Caco-2 (cell line): ENCODE measurements at regions not wholly inside any gene's neighbourhood (a gene's known extent, or its start where the extent isn't known, plus 50 kb on each side); places are given as distances from the start of the nearest gene placed in this dataset.

Experiments
- BruUV-seq: library from RNA; stranded (reverse); fragments of 400-500 nt; replicated peaks from 2 replicates; lab custom pipeline; 2021; lab: Mats Ljungman, UMichigan
- CTCF ChIA-PET: fragments of 300-600 bp; sonication (Branson Sonifier 250); formaldehyde crosslinking; loops from one replicate; lab custom pipeline; 2022; ENCODE audit warnings: antibody characterized with exemption; lab: Charles Lee
- POLR2A ChIA-PET: fragments of 300-600 bp; sonication (Branson Sonifier 250); formaldehyde crosslinking; loops from one replicate; lab custom pipeline; 2022; ENCODE audit warnings: antibody characterized with exemption; lab: Charles Lee
- DNase-seq, 2 experiments: peaks; one replicate each; pipeline versions ENCODE4 v3.0.0 to v3.0.0-alpha.2; 2020 to 2022
- H3K27me3 ChIP-seq: replicated peaks from 2 replicates; pipeline ENCODE4 v1.6.0; 2011; ENCODE audit warnings: low read length; ENCODE audit not compliant: control insufficient read depth, insufficient read depth
- H3K36me3 ChIP-seq: 2 replicates; pipeline ENCODE4 v1.5.1; 2011; ENCODE audit warnings: low read length; ENCODE audit not compliant: control insufficient read depth, insufficient read depth
- H3K4me1 ChIP-seq: fragments of 250-450 bp; sonication (Bioruptor Pico); 2 replicates; pipeline ENCODE4 v1.5.1; 2020; ENCODE audit warnings: mild to moderate bottlenecking
- H3K4me3 ChIP-seq: 2 replicates; pipeline ENCODE4 v1.5.1; 2011; ENCODE audit warnings: low read depth, mild to moderate bottlenecking, control low read depth, low read length
- H3K9me3 ChIP-seq: fragments of 250-450 bp; sonication (Bioruptor Pico); 2 replicates; pipeline ENCODE4 v1.5.1; 2020; ENCODE audit warnings: mild to moderate bottlenecking, moderate library complexity
- H3K27ac Mint-ChIP-seq: one replicate; pipeline ENCODE4 v1.8.0; 2022; ENCODE audit warnings: mixed read lengths; ENCODE audit not compliant: unreplicated experiment
- H3K27me3 Mint-ChIP-seq: one replicate; pipeline ENCODE4 v1.8.0; 2022; ENCODE audit warnings: mixed read lengths; ENCODE audit not compliant: insufficient read depth, unreplicated experiment
- H3K36me3 Mint-ChIP-seq: one replicate; pipeline ENCODE4 v1.8.0; 2022; ENCODE audit warnings: mild to moderate bottlenecking, mixed read lengths; ENCODE audit not compliant: insufficient read depth, unreplicated experiment
- H3K4me1 Mint-ChIP-seq: one replicate; pipeline ENCODE4 v1.8.0; 2022; ENCODE audit warnings: low read depth, mixed read lengths; ENCODE audit not compliant: unreplicated experiment
- H3K4me3 Mint-ChIP-seq: one replicate; pipeline ENCODE4 v1.8.0; 2022; ENCODE audit warnings: mild to moderate bottlenecking, moderate library complexity, mixed read lengths; ENCODE audit not compliant: unreplicated experiment
- H3K9me3 Mint-ChIP-seq: one replicate; pipeline ENCODE4 v1.8.0; 2022; ENCODE audit warnings: mixed read lengths; ENCODE audit not compliant: unreplicated experiment
- CTCF ChIP-seq, 2 experiments: fragments of 200-600 bp in 1 of 2; IDR thresholded peaks; 1 replicate in 1 of 2; 2 replicates in 1 of 2; pipeline versions ENCODE4 v1.5.1 to v1.8.0; 2011 to 2022; ENCODE audit warnings: antibody characterized with exemption in 1 of 2, control low read depth in 1 of 2, inconsistent platforms in 1 of 2, low read depth in 1 of 2, low read length in 1 of 2, mild to moderate bottlenecking in 1 of 2, moderate library complexity in 1 of 2; ENCODE audit not compliant: insufficient read depth in 1 of 2, severe bottlenecking in 1 of 2, unreplicated experiment in 1 of 2
- intact Hi-C: fragments of 100-400 bp; cut with micrococcal nuclease; formaldehyde crosslinking; loops from one replicate; pipeline ENCODE4 v1.10.0; 2022; ENCODE audit not compliant: unreplicated experiment

- Histone ChIP-seq H3K4me1 (no peaks in the 10 kb centered on the region), H3K36me3 (no peaks in the 10 kb centered on the region), H3K4me3 (no peak overlapping the region), H3K9me3 (no peaks in the 10 kb centered on the region), H3K27me3 (no peaks in the 10 kb centered on the region)
- no peak overlapping the region for H3K4me3 Mint-ChIP-seq
- BruUV-seq: no TSS peak
- TF ChIP-seq CTCF (IDR thresholded peaks at IDR 0.05; ENCODE audit: insufficient read depth in 1 of 2, low read depth in 1 of 2, low read length in 1 of 2, severe bottlenecking in 1 of 2, unreplicated experiment in 1 of 2): no peak
- H3K36me3 Mint-ChIP-seq: no peaks in the 10 kb centered on the region
- H3K27ac Mint-ChIP-seq: no peak overlapping the region
- no peaks in the 10 kb centered on the region for H3K9me3 Mint-ChIP-seq
- intact Hi-C loops: no loop called here
- no peaks in the 10 kb centered on the region for H3K4me1 Mint-ChIP-seq
- POLR2A ChIA-PET: no interaction called here
- CTCF ChIA-PET: no interaction called here
- DNase-seq: no peak
- H3K27me3 Mint-ChIP-seq: no peaks in the 10 kb centered on the region
These were observed 468.9 kb upstream of the LRFN5 start for GRCh38 chr14:41137741-41138140.

- POLR2A ChIA-PET: no interaction called here
- no peaks in the 10 kb centered on the region for H3K27me3 Mint-ChIP-seq
These were observed 476.4 kb upstream of the LRFN5 start for GRCh38 chr14:41130274-41130673.

GRCh38 chr14:41120402-41120801 lies 486.3 kb upstream of the LRFN5 start:
- ChIA-PET POLR2A (no interaction called here), CTCF (no interaction called here)
- H3K27me3 Mint-ChIP-seq: no peaks in the 10 kb centered on the region
- no peak overlapping the region for H3K4me3 ChIP-seq
- no peaks in the 10 kb centered on the region for H3K4me1 Mint-ChIP-seq
- intact Hi-C loops: no loop called here
- no peak overlapping the region for H3K27ac Mint-ChIP-seq
- TF ChIP-seq CTCF (IDR thresholded peaks at IDR 0.05; ENCODE audit: insufficient read depth in 1 of 2, low read depth in 1 of 2, low read length in 1 of 2, severe bottlenecking in 1 of 2, unreplicated experiment in 1 of 2): no peak
- no TSS peak for BruUV-seq
- no peak overlapping the region for H3K4me3 Mint-ChIP-seq
- no peaks in the 10 kb centered on the region for H3K4me1 ChIP-seq
- H3K9me3 Mint-ChIP-seq: no peaks in the 10 kb centered on the region
- no peaks in the 10 kb centered on the region for H3K36me3 Mint-ChIP-seq
- no peaks in the 10 kb centered on the region for H3K36me3 ChIP-seq
- DNase-seq: no peak
- no peaks in the 10 kb centered on the region for H3K9me3 ChIP-seq
- no peaks in the 10 kb centered on the region for H3K27me3 ChIP-seq

More at GRCh38 chr14:41130274-41130673, 476.4 kb upstream of the LRFN5 start:
- Mint-ChIP-seq H3K36me3 (no peaks in the 10 kb centered on the region), H3K4me3 (no peak overlapping the region), H3K9me3 (no peaks in the 10 kb centered on the region), H3K27ac (no peak overlapping the region), H3K4me1 (peaks cover 5% of the 10 kb centered on the region)
- no TSS peak for BruUV-seq
- H3K9me3 ChIP-seq: no peaks in the 10 kb centered on the region
- intact Hi-C loops: no loop called here
- CTCF ChIA-PET: no interaction called here
- H3K4me3 ChIP-seq: no peak overlapping the region
- TF ChIP-seq CTCF (IDR thresholded peaks at IDR 0.05; ENCODE audit: insufficient read depth in 1 of 2, low read depth in 1 of 2, low read length in 1 of 2, severe bottlenecking in 1 of 2, unreplicated experiment in 1 of 2): no peak
- no peaks in the 10 kb centered on the region for H3K36me3 ChIP-seq
- H3K4me1 ChIP-seq: no peaks in the 10 kb centered on the region; the same call in 1 of the 2 replicates
- DNase-seq: no peak
- no peaks in the 10 kb centered on the region for H3K27me3 ChIP-seq
